ENCODE measurements at regions not wholly inside any gene's neighbourhood (a gene's known extent, or its start where the extent isn't known, plus 50 kb on each side); places are given as distances from the start of the nearest gene placed in this dataset.

DNA sequence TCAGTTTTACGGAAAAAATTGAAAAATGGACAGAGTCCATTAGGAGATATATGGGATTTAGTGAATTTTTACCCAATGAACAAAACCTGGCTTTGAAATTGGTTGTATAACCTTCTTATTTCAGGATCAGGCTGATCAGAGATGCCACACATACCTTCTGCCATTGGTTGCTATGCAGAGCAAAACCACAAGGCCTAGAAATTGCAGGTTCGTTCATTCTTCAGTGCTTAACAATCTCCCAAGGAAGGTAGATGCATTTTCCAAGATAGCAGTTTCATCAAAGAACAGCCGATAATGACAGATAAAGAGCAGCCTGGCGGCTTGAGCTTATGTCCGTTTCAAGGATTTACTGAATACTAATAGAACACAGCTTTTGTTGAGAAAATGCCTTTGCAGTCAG is 868.8 kb downstream of the EPHA4 start:
- TF ChIP-seq, protein P1, sequence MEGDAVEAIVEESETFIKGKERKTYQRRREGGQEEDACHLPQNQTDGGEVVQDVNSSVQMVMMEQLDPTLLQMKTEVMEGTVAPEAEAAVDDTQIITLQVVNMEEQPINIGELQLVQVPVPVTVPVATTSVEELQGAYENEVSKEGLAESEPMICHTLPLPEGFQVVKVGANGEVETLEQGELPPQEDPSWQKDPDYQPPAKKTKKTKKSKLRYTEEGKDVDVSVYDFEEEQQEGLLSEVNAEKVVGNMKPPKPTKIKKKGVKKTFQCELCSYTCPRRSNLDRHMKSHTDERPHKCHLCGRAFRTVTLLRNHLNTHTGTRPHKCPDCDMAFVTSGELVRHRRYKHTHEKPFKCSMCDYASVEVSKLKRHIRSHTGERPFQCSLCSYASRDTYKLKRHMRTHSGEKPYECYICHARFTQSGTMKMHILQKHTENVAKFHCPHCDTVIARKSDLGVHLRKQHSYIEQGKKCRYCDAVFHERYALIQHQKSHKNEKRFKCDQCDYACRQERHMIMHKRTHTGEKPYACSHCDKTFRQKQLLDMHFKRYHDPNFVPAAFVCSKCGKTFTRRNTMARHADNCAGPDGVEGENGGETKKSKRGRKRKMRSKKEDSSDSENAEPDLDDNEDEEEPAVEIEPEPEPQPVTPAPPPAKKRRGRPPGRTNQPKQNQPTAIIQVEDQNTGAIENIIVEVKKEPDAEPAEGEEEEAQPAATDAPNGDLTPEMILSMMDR (IDR thresholded peaks at IDR 0.05; ENCODE audit: low read length), result no peak
- no peak for TF ChIP-seq EZH2 (IDR thresholded peaks at IDR 0.05; ENCODE audit: borderline replicate concordance, low read length)

Data from OCI-LY1 (cell line).